Trophoblast cell (in vitro differentiated cells and primary cell): ENCODE measurements at regions not wholly inside any gene's neighbourhood (a gene's known extent, or its start where the extent isn't known, plus 50 kb on each side); places are given as distances from the start of the nearest gene placed in this dataset.

Experiments
- DNase-seq, 2 donors: peaks; one replicate each; pipeline ENCODE4 v3.0.0-alpha.2; 2016
- H2AFZ ChIP-seq: 2 replicates; pipeline ENCODE4 v1.6.1; 2013; ENCODE audit warnings: low read length, moderate library complexity, mild to moderate bottlenecking; ENCODE audit not compliant: insufficient read depth, poor library complexity
- H2AK5ac ChIP-seq: 2 replicates; pipeline ENCODE4 v1.6.1; 2013; ENCODE audit warnings: mild to moderate bottlenecking, low read length
- H2BK120ac ChIP-seq: 2 replicates; pipeline ENCODE4 v1.6.1; 2013; ENCODE audit warnings: low read length, mild to moderate bottlenecking, moderate library complexity; ENCODE audit not compliant: insufficient read depth, poor library complexity
- H2BK12ac ChIP-seq: 2 replicates; pipeline ENCODE4 v1.6.1; 2013; ENCODE audit warnings: mild to moderate bottlenecking, low read length, moderate library complexity
- H2BK5ac ChIP-seq: 2 replicates; pipeline ENCODE4 v1.6.1; 2013; ENCODE audit warnings: low read length, low read depth, moderate library complexity, mild to moderate bottlenecking; ENCODE audit not compliant: poor library complexity
- H3K14ac ChIP-seq: 2 replicates; pipeline ENCODE4 v1.6.1; 2013; ENCODE audit warnings: mild to moderate bottlenecking, low read length
- H3K18ac ChIP-seq: 2 replicates; pipeline ENCODE4 v1.6.1; 2013; ENCODE audit warnings: mild to moderate bottlenecking, low read length
- H3K23ac ChIP-seq: 2 replicates; pipeline ENCODE4 v1.6.1; 2013; ENCODE audit warnings: low read length
- H3K27ac ChIP-seq: 2 replicates; pipeline ENCODE4 v1.5.1; 2013; ENCODE audit warnings: low read depth, mild to moderate bottlenecking, inconsistent platforms, low read length, moderate library complexity
- H3K27me3 ChIP-seq: 2 replicates; pipeline ENCODE4 v1.6.1; 2013; ENCODE audit warnings: inconsistent platforms, mild to moderate bottlenecking, low read length, moderate library complexity; ENCODE audit not compliant: insufficient read depth
- H3K36me3 ChIP-seq, 2 experiments: 1 replicate in 1 of 2; 2 replicates in 1 of 2; pipeline ENCODE4 v1.6.1; 2013; ENCODE audit warnings: low read length in 2 of 2, mild to moderate bottlenecking in 2 of 2, moderate library complexity in 1 of 2; ENCODE audit not compliant: insufficient read depth in 2 of 2, control insufficient read depth in 1 of 2
- H3K4ac ChIP-seq: 2 replicates; pipeline ENCODE4 v1.6.1; 2013; ENCODE audit warnings: low read depth, mild to moderate bottlenecking, low read length, moderate library complexity
- H3K4me1 ChIP-seq, 2 experiments: 1 replicate in 1 of 2; 2 replicates in 1 of 2; pipeline ENCODE4 v1.6.1; 2013; ENCODE audit warnings: low read length in 2 of 2, mild to moderate bottlenecking in 2 of 2, moderate library complexity in 1 of 2; ENCODE audit not compliant: insufficient read depth in 2 of 2, control insufficient read depth in 1 of 2
- H3K4me2 ChIP-seq: 2 replicates; pipeline ENCODE4 v1.6.1; 2013; ENCODE audit warnings: inconsistent platforms, mild to moderate bottlenecking, low read length, moderate library complexity
- H3K4me3 ChIP-seq: 2 replicates; pipeline ENCODE4 v1.5.1; 2013; ENCODE audit warnings: mild to moderate bottlenecking, low read depth, low read length, inconsistent platforms
- H3K79me1 ChIP-seq: one replicate; pipeline ENCODE4 v1.6.1; 2013; ENCODE audit warnings: low read length
- H3K79me2 ChIP-seq: 2 replicates; pipeline ENCODE4 v1.6.1; 2013; ENCODE audit warnings: low read length, mild to moderate bottlenecking; ENCODE audit not compliant: control insufficient read depth, insufficient read depth, poor library complexity
- H3K9ac ChIP-seq: 2 replicates; pipeline ENCODE4 v1.6.1; 2013; ENCODE audit warnings: mild to moderate bottlenecking, low read length
- H3K9me3 ChIP-seq: 2 replicates; pipeline ENCODE4 v1.6.1; 2013; ENCODE audit warnings: low read depth, mild to moderate bottlenecking, control low read depth, inconsistent platforms, low read length; ENCODE audit not compliant: insufficient read depth
- H4K12ac ChIP-seq: 2 replicates; pipeline ENCODE4 v1.6.1; 2013; ENCODE audit warnings: low read depth, mild to moderate bottlenecking, low read length, moderate library complexity
- H4K8ac ChIP-seq: 2 replicates; pipeline ENCODE4 v1.6.1; 2013; ENCODE audit warnings: low read depth, mild to moderate bottlenecking, low read length, moderate library complexity
- H4K91ac ChIP-seq: one replicate; pipeline ENCODE4 v1.6.1; 2013; ENCODE audit warnings: low read depth, mild to moderate bottlenecking, low read length, moderate library complexity
- WGBS: extraction: QIAGEN DNeasy Blood & Tissue Kit; methylation state at CpG from one replicate; pipeline ENCODE4 v1.1.7; 2013; ENCODE audit warnings: missing lambda C conversion rate; ENCODE audit not compliant: insufficient read length, insufficient coverage; ENCODE audit errors: extremely low coverage; 5-methylcytosine and 5-hydroxymethylcytosine counted together

GRCh38 chr2:104179644-104180043 lies 674.3 kb upstream of the POU3F3 start:
- no CpG with 5 or more reads among the region's 1 CpG for WGBS
- H3K4me2 ChIP-seq = no peak overlapping the region

GRCh38 chr2:104200533-104201168 lies 653.3 kb upstream of the POU3F3 start:
- Histone ChIP-seq H4K91ac (no peak overlapping the region), H3K36me3 (no peaks in the 10 kb centered on the region), H3K79me1 (no peaks in the 10 kb centered on the region), H3K18ac (no peak overlapping the region), H2AFZ (no peak overlapping the region), H3K9ac (no peak overlapping the region), H3K23ac (no peak overlapping the region), H2AK5ac (no peak overlapping the region), H3K4me3 (no peak overlapping the region), H2BK120ac (no peak overlapping the region), H3K27me3 (no peaks in the 10 kb centered on the region), H3K9me3 (no peaks in the 10 kb centered on the region), H3K4me1 (no peaks in the 10 kb centered on the region), H3K27ac (no peak overlapping the region), H3K4ac (no peak overlapping the region), H4K8ac (no peak overlapping the region), H3K79me2 (no peaks in the 10 kb centered on the region), H3K14ac (no peak overlapping the region), H2BK5ac (no peak overlapping the region), H4K12ac (no peak overlapping the region), H2BK12ac (no peak overlapping the region), H3K4me2 (no peak overlapping the region)
- no CpG with 5 or more reads among the region's 2 CpGs for WGBS
- no peak for DNase-seq

More at GRCh38 chr2:104179644-104180043, 674.3 kb upstream of the POU3F3 start:
- Histone ChIP-seq H2AK5ac (no peak overlapping the region), H4K8ac (no peak overlapping the region), H3K14ac (no peak overlapping the region), H3K4ac (no peak overlapping the region), H3K9me3 (no peaks in the 10 kb centered on the region), H3K27ac (no peak overlapping the region), H3K36me3 (no peaks in the 10 kb centered on the region), H4K12ac (no peak overlapping the region), H3K79me1 (no peaks in the 10 kb centered on the region), H2BK120ac (no peak overlapping the region), H3K79me2 (no peaks in the 10 kb centered on the region), H3K18ac (no peak overlapping the region), H4K91ac (no peak overlapping the region), H3K4me1 (no peaks in the 10 kb centered on the region), H3K27me3 (no peaks in the 10 kb centered on the region), H3K9ac (no peak overlapping the region), H2BK12ac (no peak overlapping the region), H3K23ac (no peak overlapping the region), H3K4me3 (no peak overlapping the region), H2AFZ (no peak overlapping the region), H2BK5ac (no peak overlapping the region)
- no peak for DNase-seq

DNA sequence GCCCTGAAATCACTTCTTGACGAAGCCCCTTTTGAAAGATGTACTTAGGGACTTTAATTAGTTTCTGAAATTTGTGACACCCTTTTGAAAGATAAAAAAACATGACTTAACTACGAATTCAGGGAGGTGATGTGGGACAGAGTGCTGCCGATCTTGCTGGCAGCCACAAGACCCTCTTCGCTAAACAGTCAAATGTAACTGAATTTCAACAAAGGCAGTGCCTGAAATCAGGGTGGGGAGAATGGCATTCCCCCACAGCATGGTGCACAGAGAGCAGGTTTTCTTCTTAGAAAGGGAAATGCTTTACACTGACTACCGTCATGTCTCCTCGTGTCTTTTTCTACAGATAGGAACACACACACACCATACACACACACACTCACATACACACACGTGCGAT lies 640.2 kb upstream of the POU3F3 start:
- Histone ChIP-seq H2BK12ac (no peak overlapping the region), H4K8ac (no peak overlapping the region), H3K4me3 (no peak overlapping the region), H2AFZ (no peak overlapping the region), H3K9me3 (no peaks in the 10 kb centered on the region), H3K79me1 (no peaks in the 10 kb centered on the region), H3K4me1 (no peaks in the 10 kb centered on the region), H3K27me3 (no peaks in the 10 kb centered on the region), H3K36me3 (no peaks in the 10 kb centered on the region), H2BK5ac (no peak overlapping the region), H3K4me2 (no peak overlapping the region), H3K18ac (no peak overlapping the region), H2BK120ac (no peak overlapping the region), H3K14ac (no peak overlapping the region), H3K4ac (no peak overlapping the region), H3K9ac (no peak overlapping the region), H4K12ac (no peak overlapping the region), H3K79me2 (no peaks in the 10 kb centered on the region), H3K27ac (no peak overlapping the region), H3K23ac (no peak overlapping the region), H2AK5ac (no peak overlapping the region), H4K91ac (no peak overlapping the region)
- WGBS = no CpG with 5 or more reads among the region's 8 CpGs
- no peak for DNase-seq

- Histone ChIP-seq H3K18ac (no peak overlapping the region), H2BK5ac (no peak overlapping the region), H3K79me2 (no peaks in the 10 kb centered on the region), H3K4me1 (no peaks in the 10 kb centered on the region), H3K9ac (no peak overlapping the region), H4K12ac (no peak overlapping the region), H3K36me3 (no peaks in the 10 kb centered on the region), H2AFZ (no peak overlapping the region), H4K8ac (no peak overlapping the region), H3K4me3 (no peak overlapping the region), H3K4me2 (no peak overlapping the region), H3K27ac (no peak overlapping the region), H3K23ac (no peak overlapping the region), H3K9me3 (no peaks in the 10 kb centered on the region), H2BK120ac (no peak overlapping the region), H3K79me1 (no peaks in the 10 kb centered on the region), H4K91ac (no peak overlapping the region), H3K14ac (no peak overlapping the region), H2AK5ac (no peak overlapping the region), H3K4ac (no peak overlapping the region), H2BK12ac (no peak overlapping the region), H3K27me3 (no peaks in the 10 kb centered on the region)
- no CpG with 5 or more reads among the region's 14 CpGs for WGBS
- DNase-seq = no peak
Measured at GRCh38 chr2:104215269-104216161, 638.4 kb upstream of the POU3F3 start.
